ENCODE measurements at regions not wholly inside any gene's neighbourhood (a gene's known extent, or its start where the extent isn't known, plus 50 kb on each side); places are given as distances from the start of the nearest gene placed in this dataset.

DNA sequence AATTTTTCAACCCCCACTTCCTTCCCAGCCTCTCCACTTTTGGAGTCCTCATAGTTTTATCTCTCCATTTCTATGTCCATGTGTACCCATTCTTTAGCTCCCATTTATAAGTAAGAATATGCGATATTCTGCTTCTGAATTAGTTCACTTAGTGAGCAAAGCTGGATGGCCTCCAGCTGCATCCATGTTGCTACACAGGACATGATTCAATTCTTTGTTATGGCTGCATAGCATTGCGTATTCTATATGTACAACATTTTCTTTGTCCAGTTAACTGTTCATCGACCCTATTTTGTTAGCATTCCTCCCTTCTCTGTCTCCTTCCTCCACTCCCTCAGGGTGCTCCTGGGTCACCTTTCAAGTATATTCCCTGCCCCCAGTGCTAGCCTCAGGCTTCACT is 210.0 kb upstream of the SSTR4 start:
- TF ChIP-seq, protein P1, sequence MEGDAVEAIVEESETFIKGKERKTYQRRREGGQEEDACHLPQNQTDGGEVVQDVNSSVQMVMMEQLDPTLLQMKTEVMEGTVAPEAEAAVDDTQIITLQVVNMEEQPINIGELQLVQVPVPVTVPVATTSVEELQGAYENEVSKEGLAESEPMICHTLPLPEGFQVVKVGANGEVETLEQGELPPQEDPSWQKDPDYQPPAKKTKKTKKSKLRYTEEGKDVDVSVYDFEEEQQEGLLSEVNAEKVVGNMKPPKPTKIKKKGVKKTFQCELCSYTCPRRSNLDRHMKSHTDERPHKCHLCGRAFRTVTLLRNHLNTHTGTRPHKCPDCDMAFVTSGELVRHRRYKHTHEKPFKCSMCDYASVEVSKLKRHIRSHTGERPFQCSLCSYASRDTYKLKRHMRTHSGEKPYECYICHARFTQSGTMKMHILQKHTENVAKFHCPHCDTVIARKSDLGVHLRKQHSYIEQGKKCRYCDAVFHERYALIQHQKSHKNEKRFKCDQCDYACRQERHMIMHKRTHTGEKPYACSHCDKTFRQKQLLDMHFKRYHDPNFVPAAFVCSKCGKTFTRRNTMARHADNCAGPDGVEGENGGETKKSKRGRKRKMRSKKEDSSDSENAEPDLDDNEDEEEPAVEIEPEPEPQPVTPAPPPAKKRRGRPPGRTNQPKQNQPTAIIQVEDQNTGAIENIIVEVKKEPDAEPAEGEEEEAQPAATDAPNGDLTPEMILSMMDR (IDR thresholded peaks at IDR 0.05; ENCODE audit: poor library complexity) = no peak
- TF ChIP-seq EZH2phosphoT487 (IDR thresholded peaks at IDR 0.05; ENCODE audit: low read depth, severe bottlenecking, unreplicated experiment) (no peak), EZH2 (IDR thresholded peaks at IDR 0.05; ENCODE audit: borderline replicate concordance) (no peak)

Measured in hepatocyte (in vitro differentiated cells).